H9 (cell line): ENCODE measurements at regions not wholly inside any gene's neighbourhood (a gene's known extent, or its start where the extent isn't known, plus 50 kb on each side); places are given as distances from the start of the nearest gene placed in this dataset.

Source experiments
- DNase-seq: peaks from one replicate; pipeline ENCODE4 v3.0.0-alpha.2; 2017
- H2AFZ ChIP-seq: one replicate; pipeline ENCODE4 v1.6.1; 2013; ENCODE audit warnings: mild to moderate bottlenecking, low read length, control low read depth, moderate library complexity
- H2AK5ac ChIP-seq: 2 replicates; pipeline ENCODE4 v1.6.1; 2013; ENCODE audit warnings: low read length, control low read depth, mixed read lengths; ENCODE audit not compliant: insufficient read length
- H2BK120ac ChIP-seq: one replicate; pipeline ENCODE4 v1.6.1; 2013; ENCODE audit warnings: low read depth, mild to moderate bottlenecking, low read length, control low read depth, inconsistent platforms; ENCODE audit not compliant: poor library complexity, severe bottlenecking
- H2BK12ac ChIP-seq: 2 replicates; pipeline ENCODE4 v1.6.1; 2013; ENCODE audit warnings: low read length, control low read depth, mixed read lengths, low read depth; ENCODE audit not compliant: insufficient read length
- H2BK15ac ChIP-seq: 2 replicates; pipeline ENCODE4 v1.6.1; 2013; ENCODE audit warnings: low read depth, low read length, control low read depth
- H2BK20ac ChIP-seq: one replicate; pipeline ENCODE4 v1.6.1; 2013; ENCODE audit warnings: low read depth, mild to moderate bottlenecking, low read length, control low read depth, inconsistent platforms; ENCODE audit not compliant: poor library complexity, severe bottlenecking
- H2BK5ac ChIP-seq: 2 replicates; pipeline ENCODE4 v1.6.1; 2013; ENCODE audit warnings: low read length, control low read depth, mixed read lengths; ENCODE audit not compliant: insufficient read length
- H3K14ac ChIP-seq: 2 replicates; pipeline ENCODE4 v1.6.1; 2013; ENCODE audit warnings: low read length, control low read depth; ENCODE audit not compliant: insufficient read depth
- H3K18ac ChIP-seq: 2 replicates; pipeline ENCODE4 v1.6.1; 2013; ENCODE audit warnings: low read depth, mild to moderate bottlenecking, mixed read lengths, low read length, control low read depth; ENCODE audit not compliant: insufficient read length
- H3K23ac ChIP-seq: 2 replicates; pipeline ENCODE4 v1.6.1; 2013; ENCODE audit warnings: low read length, control low read depth, mixed read lengths, low read depth; ENCODE audit not compliant: insufficient read length
- H3K23me2 ChIP-seq: 2 replicates; pipeline ENCODE4 v1.6.1; 2013; ENCODE audit warnings: low read depth, mild to moderate bottlenecking, mixed read lengths, low read length, control low read depth; ENCODE audit not compliant: insufficient read length, poor library complexity, severe bottlenecking
- H3K27ac ChIP-seq: 2 replicates; pipeline ENCODE4 v1.5.1; 2013; ENCODE audit warnings: low read length, control low read depth, mixed read lengths, low read depth; ENCODE audit not compliant: insufficient read length
- H3K27me3 ChIP-seq: 2 replicates; pipeline ENCODE4 v1.6.1; 2013; ENCODE audit warnings: low read length, control low read depth, inconsistent platforms; ENCODE audit not compliant: insufficient read depth
- H3K4ac ChIP-seq: 2 replicates; pipeline ENCODE4 v1.6.1; 2013; ENCODE audit warnings: low read depth, mild to moderate bottlenecking, control low read depth, inconsistent platforms, low read length, moderate library complexity
- H3K4me1 ChIP-seq: 2 replicates; pipeline ENCODE4 v1.6.1; 2013; ENCODE audit warnings: low read length, control low read depth, inconsistent platforms; ENCODE audit not compliant: insufficient read depth
- H3K4me2 ChIP-seq: 2 replicates; pipeline ENCODE4 v1.6.1; 2013; ENCODE audit warnings: low read length, control low read depth, mixed read lengths; ENCODE audit not compliant: insufficient read length, insufficient read depth
- H3K56ac ChIP-seq: 2 replicates; pipeline ENCODE4 v1.6.1; 2013; ENCODE audit warnings: low read depth, mild to moderate bottlenecking, mixed read lengths, low read length, control low read depth; ENCODE audit not compliant: insufficient read length
- H3K79me1 ChIP-seq: 2 replicates; pipeline ENCODE4 v1.6.1; 2013; ENCODE audit warnings: low read depth, mild to moderate bottlenecking, moderate library complexity, low read length, control low read depth, inconsistent platforms; ENCODE audit not compliant: insufficient read depth, poor library complexity, severe bottlenecking
- H3K79me2 ChIP-seq: 2 replicates; pipeline ENCODE4 v1.6.1; 2013; ENCODE audit warnings: low read length, control low read depth, inconsistent platforms; ENCODE audit not compliant: insufficient read depth
- H3K9ac ChIP-seq: 2 replicates; pipeline ENCODE4 v1.6.1; 2013; ENCODE audit warnings: low read length, control low read depth, mixed read lengths; ENCODE audit not compliant: insufficient read length; ENCODE audit errors: extremely low read depth
- H3K9me3 ChIP-seq: one replicate; pipeline ENCODE4 v1.6.1; 2013; ENCODE audit warnings: low read depth, low read length, inconsistent platforms; ENCODE audit not compliant: control insufficient read depth
- H3T11ph ChIP-seq: one replicate; pipeline ENCODE4 v1.6.1; 2013; ENCODE audit warnings: mild to moderate bottlenecking, low read length, control low read depth, inconsistent platforms
- H4K20me1 ChIP-seq: one replicate; pipeline ENCODE4 v1.6.1; 2013; ENCODE audit not compliant: control insufficient read depth, insufficient read length, insufficient read depth
- H4K5ac ChIP-seq: 2 replicates; pipeline ENCODE4 v1.6.1; 2013; ENCODE audit warnings: low read depth, mild to moderate bottlenecking, mixed read lengths, low read length, control low read depth; ENCODE audit not compliant: insufficient read length
- H4K8ac ChIP-seq: replicated peaks from 2 replicates; pipeline ENCODE4 v1.6.1; 2013; ENCODE audit warnings: low read length, control low read depth, mixed read lengths, low read depth; ENCODE audit not compliant: insufficient read length
- H4K91ac ChIP-seq: 2 replicates; pipeline ENCODE4 v1.6.1; 2013; ENCODE audit warnings: low read depth, mild to moderate bottlenecking, moderate library complexity, mixed read lengths, low read length, control low read depth; ENCODE audit not compliant: insufficient read length
- H3K27ac Mint-ChIP-seq, 3 experiments: 2 replicates in 2 of 3; 3 replicates in 1 of 3; pipeline ENCODE4 v1.8.0; 2020 to 2021; ENCODE audit warnings: mixed read lengths in 3 of 3, mild to moderate bottlenecking in 1 of 3, moderate library complexity in 1 of 3
- H3K27me3 Mint-ChIP-seq: 2 replicates; pipeline ENCODE4 v1.8.0; 2021; ENCODE audit warnings: low read depth, mild to moderate bottlenecking, moderate library complexity, mixed read lengths
- H3K36me3 Mint-ChIP-seq, 3 experiments: 2 replicates in 2 of 3; 3 replicates in 1 of 3; pipeline ENCODE4 v1.8.0; 2020 to 2021; ENCODE audit warnings: low read depth in 3 of 3, mixed read lengths in 3 of 3; ENCODE audit not compliant: insufficient read depth in 1 of 3
- H3K4me1 Mint-ChIP-seq, 2 experiments: 2 replicates each; pipeline ENCODE4 v1.8.0; 2020; ENCODE audit warnings: mixed read lengths in 2 of 2
- H3K4me3 Mint-ChIP-seq, 2 experiments: 2 replicates in 1 of 2; 3 replicates in 1 of 2; pipeline ENCODE4 v1.8.0; 2020 to 2021; ENCODE audit warnings: mild to moderate bottlenecking in 2 of 2, mixed read lengths in 2 of 2, moderate library complexity in 1 of 2
- H3K9me3 Mint-ChIP-seq, 2 experiments: 2 replicates in 1 of 2; 3 replicates in 1 of 2; pipeline ENCODE4 v1.8.0; 2020; ENCODE audit warnings: mild to moderate bottlenecking in 2 of 2, mixed read lengths in 2 of 2, moderate library complexity in 1 of 2
- WGBS: extraction: QIAGEN DNeasy Blood & Tissue Kit; methylation state at CpG from one replicate; pipeline ENCODE4 v1.1.7; 2013; ENCODE audit warnings: missing lambda C conversion rate, low lambda C conversion rate, mixed read lengths; ENCODE audit not compliant: insufficient read length; ENCODE audit errors: extremely low coverage; 5-methylcytosine and 5-hydroxymethylcytosine counted together
- TF ChIP-seq, protein P1 (sequence below): fragments of 200-600 bp; sonication (generic); conservative IDR thresholded peaks from 3 replicates; pipeline ENCODE4 v1.8.0; 2021; ENCODE audit warnings: antibody characterized with exemption, mild to moderate bottlenecking

DNA sequence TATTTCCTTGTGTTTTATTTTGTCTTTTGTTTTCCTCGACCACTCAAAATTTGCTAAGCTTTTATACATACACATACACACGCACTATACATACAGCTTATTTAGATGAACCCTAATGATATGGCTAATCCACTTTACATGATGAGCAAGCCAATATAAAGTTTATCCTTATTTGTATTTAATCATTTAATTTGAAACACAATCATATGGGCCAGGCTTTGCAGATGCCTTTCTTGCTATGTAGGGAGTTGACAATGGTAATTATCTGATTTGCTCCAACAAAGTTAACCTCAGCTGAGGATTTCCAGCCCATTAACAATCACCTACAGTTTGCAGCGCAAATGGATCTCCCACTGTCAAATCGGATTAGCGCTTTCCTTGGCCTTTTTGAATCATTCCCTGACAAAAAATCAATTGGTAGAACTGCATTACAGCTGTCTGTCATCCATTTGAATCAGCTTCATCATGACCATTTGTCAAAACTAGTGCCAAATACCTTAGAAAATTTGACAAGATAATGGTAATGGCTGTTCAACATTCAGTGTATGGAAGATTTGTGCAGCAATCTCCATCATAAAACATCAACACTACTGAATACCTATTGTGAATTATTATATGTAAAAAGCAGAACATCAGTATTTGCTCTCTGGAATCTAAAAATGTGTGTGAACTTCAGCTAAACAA is 352.6 kb downstream of the MRPL39 start:
- no peak overlapping the region for H3K4me3 Mint-ChIP-seq
- H3K56ac ChIP-seq, result no peak overlapping the region
- H2BK12ac ChIP-seq, result no peak overlapping the region
- TF ChIP-seq, protein P1, sequence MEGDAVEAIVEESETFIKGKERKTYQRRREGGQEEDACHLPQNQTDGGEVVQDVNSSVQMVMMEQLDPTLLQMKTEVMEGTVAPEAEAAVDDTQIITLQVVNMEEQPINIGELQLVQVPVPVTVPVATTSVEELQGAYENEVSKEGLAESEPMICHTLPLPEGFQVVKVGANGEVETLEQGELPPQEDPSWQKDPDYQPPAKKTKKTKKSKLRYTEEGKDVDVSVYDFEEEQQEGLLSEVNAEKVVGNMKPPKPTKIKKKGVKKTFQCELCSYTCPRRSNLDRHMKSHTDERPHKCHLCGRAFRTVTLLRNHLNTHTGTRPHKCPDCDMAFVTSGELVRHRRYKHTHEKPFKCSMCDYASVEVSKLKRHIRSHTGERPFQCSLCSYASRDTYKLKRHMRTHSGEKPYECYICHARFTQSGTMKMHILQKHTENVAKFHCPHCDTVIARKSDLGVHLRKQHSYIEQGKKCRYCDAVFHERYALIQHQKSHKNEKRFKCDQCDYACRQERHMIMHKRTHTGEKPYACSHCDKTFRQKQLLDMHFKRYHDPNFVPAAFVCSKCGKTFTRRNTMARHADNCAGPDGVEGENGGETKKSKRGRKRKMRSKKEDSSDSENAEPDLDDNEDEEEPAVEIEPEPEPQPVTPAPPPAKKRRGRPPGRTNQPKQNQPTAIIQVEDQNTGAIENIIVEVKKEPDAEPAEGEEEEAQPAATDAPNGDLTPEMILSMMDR, result no peak
- no peaks in the 10 kb centered on the region; a peak in 3 of 7 replicates for H3K36me3 Mint-ChIP-seq
- H3K4me1 Mint-ChIP-seq, result peaks cover 0 to 3% of the 10 kb centered on the region in 2 experiments; a peak in 1 of 4 replicates
- no peak overlapping the region for H3K4me2 ChIP-seq
- H3K27me3 ChIP-seq, result no peaks in the 10 kb centered on the region
- no CpG with 5 or more reads among the region's 5 CpGs for WGBS
- no peak overlapping the region for H3K4ac ChIP-seq
- no peak overlapping the region for H4K91ac ChIP-seq
- no peak overlapping the region for H3K14ac ChIP-seq
- DNase-seq, result no peak
- H3K9ac ChIP-seq, result no peak overlapping the region
- H2BK20ac ChIP-seq, result no peak overlapping the region
- H4K5ac ChIP-seq, result no peak overlapping the region
- H3K27ac Mint-ChIP-seq, result no peak overlapping the region
- no peak overlapping the region for H3K18ac ChIP-seq
- no peaks in the 10 kb centered on the region for H3K79me1 ChIP-seq
- no peaks in the 10 kb centered on the region for H4K20me1 ChIP-seq
- no peaks in the 10 kb centered on the region for H3K27me3 Mint-ChIP-seq
- H2BK120ac ChIP-seq, result no peak overlapping the region
- no peaks in the 10 kb centered on the region for H3K9me3 ChIP-seq
- no peak overlapping the region for H3K23ac ChIP-seq
- H3K23me2 ChIP-seq, result no peaks in the 10 kb centered on the region
- H2BK15ac ChIP-seq, result no peak overlapping the region
- no peaks in the 10 kb centered on the region; the same call in 1 of the 2 replicates for H3K4me1 ChIP-seq
- no peak overlapping the region for H3T11ph ChIP-seq
- no peak overlapping the region for H2BK5ac ChIP-seq
- peaks cover 24 to 63% of the 10 kb centered on the region in 2 experiments for H3K9me3 Mint-ChIP-seq
- H4K8ac ChIP-seq, result no peak overlapping the region
- H3K27ac ChIP-seq, result no peak overlapping the region
- no peaks in the 10 kb centered on the region for H3K79me2 ChIP-seq
- H2AFZ ChIP-seq, result no peak overlapping the region
- no peak overlapping the region for H2AK5ac ChIP-seq
